AG04449 (cell line): ENCODE measurements at regions not wholly inside any gene's neighbourhood (a gene's known extent, or its start where the extent isn't known, plus 50 kb on each side); places are given as distances from the start of the nearest gene placed in this dataset.
A peak's percentile ranks its signal among the peaks of the same experiment; 100 is the strongest.

Experiments
- CTCF ChIA-PET: fragments of 350-600 bp; formaldehyde crosslinking; extraction: SDS; loops from one replicate; lab custom pipeline; 2021; ENCODE audit warnings: antibody characterized with exemption; lab: Yijun Ruan, JAX
- POLR2A ChIA-PET: fragments of 400-600, 350-600 bp; formaldehyde crosslinking; extraction: SDS; loops from one replicate; lab custom pipeline; 2020; ENCODE audit warnings: antibody characterized with exemption, inconsistent platforms; lab: Yijun Ruan, JAX
- DNase-seq: peaks from one replicate; pipeline ENCODE4 v3.0.0-alpha.2; 2010; ENCODE audit warnings: low read depth, low spot score
- H3K4me3 ChIP-seq: 2 replicates; pipeline ENCODE4 v1.5.1; 2011; ENCODE audit warnings: low read depth, mild to moderate bottlenecking, control low read depth, low read length
- TF ChIP-seq, protein P1 (sequence below): IDR thresholded peaks from one replicate; pipeline ENCODE4 v1.5.1; 2011; ENCODE audit warnings: mild to moderate bottlenecking, moderate library complexity, low read length, control low read depth, inconsistent platforms; ENCODE audit not compliant: insufficient read depth; ENCODE audit errors: missing control alignments

GRCh38 chr9:90966480-90967144 lies 165.0 kb downstream of the SYK start:
- CTCF ChIA-PET = interaction anchor here (0.9 to 1.4 kb wide), 4 partner anchors 24 to 67 kb away, joined by 3 to 4 read pairs (median 4); no protein-coding TSS in a partner anchor
- no peak for DNase-seq
- no peak overlapping the region; the same call in 1 of the 2 replicates for H3K4me3 ChIP-seq
- POLR2A ChIA-PET = interaction anchor here (0.5 kb wide), 1 partner anchor 466 kb away, joined by 3 read pairs; no protein-coding TSS in a partner anchor
- TF ChIP-seq, protein P1, sequence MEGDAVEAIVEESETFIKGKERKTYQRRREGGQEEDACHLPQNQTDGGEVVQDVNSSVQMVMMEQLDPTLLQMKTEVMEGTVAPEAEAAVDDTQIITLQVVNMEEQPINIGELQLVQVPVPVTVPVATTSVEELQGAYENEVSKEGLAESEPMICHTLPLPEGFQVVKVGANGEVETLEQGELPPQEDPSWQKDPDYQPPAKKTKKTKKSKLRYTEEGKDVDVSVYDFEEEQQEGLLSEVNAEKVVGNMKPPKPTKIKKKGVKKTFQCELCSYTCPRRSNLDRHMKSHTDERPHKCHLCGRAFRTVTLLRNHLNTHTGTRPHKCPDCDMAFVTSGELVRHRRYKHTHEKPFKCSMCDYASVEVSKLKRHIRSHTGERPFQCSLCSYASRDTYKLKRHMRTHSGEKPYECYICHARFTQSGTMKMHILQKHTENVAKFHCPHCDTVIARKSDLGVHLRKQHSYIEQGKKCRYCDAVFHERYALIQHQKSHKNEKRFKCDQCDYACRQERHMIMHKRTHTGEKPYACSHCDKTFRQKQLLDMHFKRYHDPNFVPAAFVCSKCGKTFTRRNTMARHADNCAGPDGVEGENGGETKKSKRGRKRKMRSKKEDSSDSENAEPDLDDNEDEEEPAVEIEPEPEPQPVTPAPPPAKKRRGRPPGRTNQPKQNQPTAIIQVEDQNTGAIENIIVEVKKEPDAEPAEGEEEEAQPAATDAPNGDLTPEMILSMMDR = no peak

DNA sequence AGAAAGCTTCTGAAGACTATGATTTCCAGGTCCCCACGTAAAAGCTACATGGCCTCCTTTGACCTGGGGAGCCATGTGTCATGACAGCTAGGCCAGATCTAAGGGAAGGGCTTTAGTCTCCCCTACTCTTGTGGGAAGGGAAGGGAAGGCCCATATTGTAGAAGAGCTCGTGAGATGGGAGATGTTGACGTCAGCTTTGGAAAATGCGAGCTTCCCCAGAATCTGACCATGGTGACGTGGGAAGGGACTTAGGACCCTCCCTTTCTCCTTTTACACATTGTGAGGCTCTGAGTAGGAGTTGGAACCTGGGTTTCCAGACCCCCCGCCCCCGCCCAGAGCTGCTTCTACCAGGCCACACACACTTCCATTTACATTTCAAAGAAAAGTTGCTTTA lies 165.5 kb downstream of the SYK start:
- TF ChIP-seq, protein P1 = no peak
- ChIA-PET POLR2A (no interaction called here), CTCF (interaction anchor here (0.9 to 1.4 kb wide), 4 partner anchors 24 to 66 kb away, joined by 3 to 4 read pairs (median 4); no protein-coding TSS in a partner anchor)
- H3K4me3 ChIP-seq = no peak overlapping the region
- peak; percentile 62 for DNase-seq

DNA sequence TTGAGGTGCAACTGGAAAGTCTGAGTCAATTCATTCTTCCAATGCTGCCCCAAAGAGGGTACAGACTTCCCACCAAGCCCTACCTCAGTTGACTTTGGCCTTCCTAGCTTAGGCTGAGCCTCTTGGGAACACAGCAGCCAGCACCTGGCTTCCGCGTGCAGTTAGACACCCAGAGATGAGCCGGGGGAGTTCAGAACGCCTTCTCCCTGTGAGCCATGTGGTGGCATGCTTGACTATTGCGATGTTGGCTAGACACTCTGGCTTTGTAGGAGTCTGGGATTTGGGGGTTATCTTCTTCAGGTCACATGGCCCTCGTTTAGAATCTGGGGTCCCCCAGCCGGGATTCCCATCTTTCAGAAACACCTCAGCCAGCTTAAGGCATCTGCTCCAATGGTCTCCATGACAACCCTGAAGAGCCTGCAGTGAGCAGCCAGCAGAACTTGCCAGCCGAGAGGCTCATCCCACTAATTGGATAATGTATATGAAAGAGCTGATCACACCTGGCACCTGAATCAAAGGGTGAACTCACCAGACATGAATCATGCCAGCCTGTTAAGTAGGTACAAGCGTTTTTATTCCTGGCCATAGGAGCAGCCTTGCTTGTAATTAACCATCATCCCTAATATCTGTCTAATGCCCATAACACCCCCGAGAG lies 167.5 kb downstream of the SYK start:
- CTCF ChIA-PET = no interaction called here
- no peak for DNase-seq
- TF ChIP-seq, protein P1 = no peak
- POLR2A ChIA-PET = no interaction called here
- H3K4me3 ChIP-seq = no peak overlapping the region

GRCh38 chr9:90970608-90971007 lies 169.0 kb downstream of the SYK start:
- ChIA-PET POLR2A (no interaction called here), CTCF (interaction anchor here (0.9 to 1.0 kb wide), 2 partner anchors 456 to 517 kb away, joined by 3 read pairs; no protein-coding TSS in a partner anchor)
- TF ChIP-seq, protein P1 = no peak
- no peak overlapping the region for H3K4me3 ChIP-seq
- no peak for DNase-seq

- ChIA-PET CTCF (interaction anchor here (1.0 to 1.3 kb wide), 3 partner anchors 13 to 57 kb away, joined by 3 to 4 read pairs (median 3); no protein-coding TSS in a partner anchor), POLR2A (no interaction called here)
- DNase-seq = no peak
- no peak overlapping the region for H3K4me3 ChIP-seq
- TF ChIP-seq, protein P1 = no peak
Measured at GRCh38 chr9:90972057-90972456, 170.4 kb downstream of the SYK start.

DNA sequence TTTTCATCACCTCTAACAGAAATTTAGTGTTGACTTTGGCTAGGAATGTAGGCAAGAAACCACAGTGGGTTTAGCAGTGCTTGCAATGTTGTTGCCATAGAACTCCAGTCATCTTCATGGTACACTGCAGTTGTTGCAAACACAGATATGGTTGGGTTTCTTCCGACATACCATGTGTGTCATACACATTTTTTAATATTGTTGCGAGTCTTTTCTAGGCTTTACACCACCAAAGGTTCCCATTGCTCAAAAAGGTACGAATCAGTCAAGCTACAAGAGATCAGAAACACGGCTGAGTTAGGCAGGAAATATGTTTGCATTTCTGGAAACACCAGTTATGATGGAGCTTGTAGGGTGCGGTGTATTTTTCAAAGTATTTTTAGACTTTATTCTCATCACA lies 172.4 kb downstream of the SYK start:
- TF ChIP-seq, protein P1 = no peak
- ChIA-PET CTCF (interaction anchor here (0.5 to 1.2 kb wide), 2 partner anchors 14 to 217 kb away, joined by 3 read pairs; no protein-coding TSS in a partner anchor), POLR2A (no interaction called here)
- H3K4me3 ChIP-seq = no peak overlapping the region
- DNase-seq = no peak
